NCI-H510A treated with DMSO at 0.1 percent for 48 hours (cell line): ENCODE measurements at regions not wholly inside any gene's neighbourhood (a gene's known extent, or its start where the extent isn't known, plus 50 kb on each side); places are given as distances from the start of the nearest gene placed in this dataset.
"Not testable (repeated sequence)": the region's sequence is repeated elsewhere in the genome, so short reads cannot be mapped to it uniquely, and the experiment has no call there.

Source experiments
- DNase-seq: peaks from one replicate; lab custom pipeline; 2025; lab: John Stamatoyannopoulos, UW

DNA sequence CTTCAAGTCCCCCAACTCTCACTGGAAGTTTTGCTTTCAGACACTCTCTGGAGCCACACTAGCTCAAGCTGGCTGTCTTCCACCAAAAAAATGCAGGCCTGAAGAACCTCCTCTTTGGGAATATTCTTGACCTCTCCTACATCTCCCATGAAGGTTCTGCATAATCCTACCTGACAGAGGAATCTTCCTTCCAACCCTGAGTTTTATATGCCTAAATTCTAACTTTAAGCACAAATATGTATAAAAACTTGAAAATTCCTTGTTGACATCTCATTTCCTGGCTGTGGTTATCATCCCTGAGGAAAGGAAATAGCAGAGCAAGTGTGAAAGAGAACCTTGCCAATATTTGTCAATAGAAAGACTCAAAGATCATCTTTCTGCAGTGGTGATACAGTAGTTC is 249.0 kb downstream of the LPIN1 start:
- DNase-seq: no peak

GRCh38 chr2:11996618-11997017 is 250.2 kb downstream of the LPIN1 start:
- DNase-seq: no peak

DNA sequence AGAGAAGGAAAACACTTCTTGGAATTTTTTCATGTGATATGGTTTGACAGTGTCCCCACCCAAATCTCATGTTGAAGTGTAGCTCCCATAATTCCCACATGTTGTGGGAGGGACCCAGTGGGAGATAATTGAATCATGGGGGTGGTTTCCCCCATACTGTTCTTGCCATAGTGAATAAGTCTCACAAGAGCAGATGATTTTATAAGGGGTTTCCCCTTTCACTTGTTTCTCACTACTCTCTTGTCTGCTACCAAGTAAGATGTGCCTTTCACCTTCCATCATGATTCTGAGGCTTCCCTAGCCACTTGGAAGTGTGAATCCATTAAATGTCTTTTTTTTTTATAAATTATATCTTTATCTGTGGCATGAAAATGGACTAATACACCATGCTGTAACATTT is 250.7 kb downstream of the LPIN1 start:
- no peak for DNase-seq

DNA sequence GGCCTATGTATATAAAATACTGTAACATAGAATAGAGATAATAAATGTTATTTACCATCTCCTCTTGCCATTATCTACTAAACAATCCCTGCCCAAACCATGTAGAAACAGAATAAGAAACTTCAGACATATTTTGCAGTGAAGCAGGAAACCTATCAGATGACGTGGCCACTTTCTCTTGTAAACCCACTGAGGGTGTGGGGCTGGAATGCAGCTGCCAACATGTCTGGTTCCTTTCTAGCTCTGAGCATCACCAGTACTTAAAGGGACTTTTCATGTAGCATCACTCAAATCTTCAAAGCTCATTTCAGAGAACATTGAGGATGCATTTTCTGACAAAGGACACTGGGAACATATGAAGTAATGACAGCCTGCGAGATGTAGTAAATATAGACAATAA is 251.8 kb downstream of the LPIN1 start:
- DNase-seq: no peak

- DNase-seq: no peak
Measured at GRCh38 chr2:11998626-11999378, 252.4 kb downstream of the LPIN1 start.

DNA sequence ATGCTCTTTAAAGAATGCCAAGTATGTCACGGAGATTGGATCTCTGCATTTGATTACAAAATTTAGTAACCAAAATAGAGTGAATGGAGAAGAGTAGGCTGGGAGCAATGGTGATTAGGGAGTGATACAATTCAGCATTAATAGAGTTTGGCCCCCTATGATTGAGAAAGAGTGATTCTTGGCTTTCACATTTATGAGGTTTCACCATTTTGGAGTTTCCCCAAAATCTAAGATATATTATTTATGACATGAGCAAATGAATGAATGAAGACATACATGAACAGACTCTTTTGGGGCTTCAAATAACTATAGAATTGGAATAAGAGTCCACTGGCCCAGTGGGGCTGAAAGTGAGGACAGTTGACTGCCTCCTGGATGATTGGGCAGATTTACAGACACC is 255.2 kb downstream of the LPIN1 start:
- DNase-seq: no peak

GRCh38 chr2:12002215-12002614 is 255.8 kb downstream of the LPIN1 start:
- DNase-seq: no peak

DNA sequence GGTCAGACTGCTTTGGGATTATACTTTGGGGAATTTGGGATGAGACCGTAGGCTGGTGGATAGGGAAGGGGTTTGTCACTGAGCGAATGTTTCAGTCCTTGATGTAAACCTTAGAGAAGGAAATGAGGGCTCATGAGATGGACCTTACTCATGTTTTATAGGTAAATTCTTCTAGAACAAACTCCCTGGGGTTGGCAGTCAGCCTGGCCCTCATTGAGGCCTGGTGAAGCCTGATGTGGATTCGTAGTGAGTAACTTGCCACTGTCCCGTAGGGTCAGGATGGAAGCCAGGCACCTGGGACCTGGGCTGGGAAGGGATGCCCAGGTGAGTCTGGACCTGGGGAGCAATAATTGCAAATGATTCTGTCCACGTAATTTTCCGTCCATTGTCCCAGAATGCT is 258.3 kb downstream of the LPIN1 start:
- no peak for DNase-seq

- no peak for DNase-seq
Measured at GRCh38 chr2:12005886-12006681, 259.7 kb downstream of the LPIN1 start.

DNA sequence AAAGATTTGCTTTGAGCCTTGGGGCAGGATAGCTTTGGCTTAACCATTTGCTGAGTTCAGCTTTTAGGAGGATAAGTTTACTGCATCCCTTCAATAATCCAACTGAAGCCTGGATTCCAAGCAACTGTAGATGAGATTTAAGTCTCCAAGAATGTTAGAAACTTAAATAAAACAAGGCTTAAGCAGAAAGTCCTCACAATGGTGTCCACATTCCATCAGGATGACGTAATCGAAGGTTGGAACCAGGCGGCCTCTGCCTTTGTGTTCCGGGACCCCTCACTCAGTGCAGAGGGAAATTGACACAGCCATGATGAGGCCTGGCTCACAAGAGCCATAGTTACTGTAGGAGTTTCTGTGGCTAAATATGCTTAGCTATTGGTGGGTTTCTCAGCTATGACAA is 260.4 kb downstream of the LPIN1 start:
- DNase-seq: no peak

DNA sequence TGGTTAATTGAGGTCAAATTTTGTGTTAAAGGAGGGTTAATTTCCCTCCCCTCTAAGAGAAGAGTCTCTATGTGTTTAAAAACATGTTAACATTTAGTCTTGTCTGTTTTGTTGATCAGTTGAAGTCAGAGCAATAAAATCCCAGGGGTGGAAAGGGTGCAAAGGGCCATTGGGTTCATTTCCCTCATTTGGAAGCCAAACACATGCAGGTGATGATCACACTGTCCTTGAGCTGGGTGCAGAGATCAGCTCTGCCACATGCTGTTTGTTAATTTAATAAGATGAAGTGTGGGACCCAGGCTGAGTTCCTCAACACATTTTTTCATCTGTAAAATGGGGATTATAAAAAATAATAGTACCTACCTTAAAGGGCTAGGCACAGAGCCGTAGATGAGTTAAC is 260.9 kb downstream of the LPIN1 start:
- DNase-seq: no peak

DNA sequence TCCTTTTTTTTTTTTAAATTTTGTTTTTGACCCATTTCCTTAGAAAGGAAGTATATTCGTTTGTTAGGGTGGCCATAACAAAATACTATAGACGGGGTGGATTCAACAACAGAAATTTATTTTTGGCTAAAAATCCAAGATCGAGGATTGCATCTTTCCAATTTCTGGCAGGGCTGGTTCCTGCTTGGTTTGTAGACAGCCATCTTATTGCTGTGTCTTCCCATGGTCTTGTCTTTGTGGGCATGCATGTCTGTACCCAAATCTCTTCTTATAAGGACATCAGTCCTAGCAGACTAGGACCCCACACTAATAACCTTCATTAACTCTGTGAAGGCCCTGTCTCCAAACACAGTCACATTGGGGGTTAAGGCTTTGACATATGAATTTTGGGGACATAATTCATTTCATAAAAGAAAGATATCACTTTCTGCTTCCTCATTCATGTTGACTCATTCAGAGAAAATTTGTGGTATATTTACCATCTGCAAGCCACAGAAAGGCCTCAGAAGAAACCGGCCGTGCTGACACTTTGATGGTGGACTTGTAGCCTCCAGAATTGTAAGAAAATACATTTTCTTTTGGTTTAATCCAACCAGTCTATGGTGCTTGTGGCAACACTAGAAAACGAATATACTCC is 262.1 kb downstream of the LPIN1 start:
- no peak for DNase-seq

DNA sequence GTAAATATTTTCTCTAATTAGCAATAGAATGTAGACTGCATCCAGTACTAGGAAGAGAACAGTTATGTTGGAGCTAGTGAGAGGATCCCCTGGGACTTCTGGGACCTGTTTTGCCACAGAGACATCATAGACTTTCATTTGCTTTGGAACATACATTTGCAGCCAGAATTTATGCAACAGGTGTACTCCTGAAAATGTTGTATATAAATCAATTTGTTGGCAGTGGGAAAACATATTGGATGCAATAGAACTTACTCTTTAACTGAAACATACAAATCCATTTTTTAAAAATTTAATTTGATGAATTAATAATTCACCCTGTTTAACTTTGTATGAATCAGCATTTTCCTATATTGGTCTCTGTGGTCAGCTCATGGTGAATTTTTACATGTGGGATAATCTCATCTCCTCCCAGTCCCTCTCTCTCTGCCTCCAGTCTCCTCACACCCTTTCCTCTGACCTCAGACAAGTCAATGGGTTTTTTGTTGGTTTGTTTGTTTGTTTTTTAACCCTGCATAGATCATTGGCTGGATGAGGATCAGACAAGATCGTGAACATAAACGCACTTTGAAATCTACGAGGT is 263.0 kb downstream of the LPIN1 start:
- DNase-seq: no peak

DNA sequence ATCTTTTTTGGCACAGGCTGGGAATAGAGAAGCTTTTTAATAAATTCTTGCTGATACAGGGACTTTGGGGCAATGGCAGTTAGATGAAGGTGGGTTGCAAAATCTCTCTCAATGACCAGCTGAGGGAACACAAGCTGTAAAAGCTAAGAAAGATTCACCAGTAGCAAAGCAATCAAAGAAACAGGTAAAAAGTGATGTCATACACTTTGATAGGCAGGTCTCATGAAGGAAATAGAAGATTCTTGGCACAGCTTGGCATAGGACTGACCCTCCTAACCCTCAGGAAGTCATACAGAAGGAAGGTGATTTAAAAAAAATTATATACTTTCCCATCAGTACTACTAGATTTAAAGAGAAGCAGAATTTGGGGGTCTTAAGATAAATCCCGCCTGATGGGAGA is 263.6 kb downstream of the LPIN1 start:
- no peak for DNase-seq

DNA sequence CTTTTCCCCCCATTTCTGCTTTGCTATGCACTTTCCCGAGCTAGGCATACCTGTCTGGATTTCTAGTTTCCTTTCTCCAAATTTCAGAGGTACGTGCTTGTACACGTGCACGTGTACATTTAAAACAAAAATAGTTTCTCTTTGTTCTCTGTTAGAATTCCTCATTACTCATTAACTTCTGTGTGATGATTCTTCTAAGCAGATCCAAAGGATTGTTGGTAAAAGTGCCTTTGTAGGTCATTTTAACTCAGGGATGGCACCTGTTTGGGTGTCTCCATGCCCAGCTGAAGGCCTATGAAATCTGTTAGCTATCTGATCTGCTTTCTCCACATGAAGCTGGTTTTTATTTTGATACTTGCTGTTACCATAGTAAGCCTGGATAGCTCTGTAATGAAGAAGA is 264.3 kb downstream of the LPIN1 start:
- no peak for DNase-seq

DNA sequence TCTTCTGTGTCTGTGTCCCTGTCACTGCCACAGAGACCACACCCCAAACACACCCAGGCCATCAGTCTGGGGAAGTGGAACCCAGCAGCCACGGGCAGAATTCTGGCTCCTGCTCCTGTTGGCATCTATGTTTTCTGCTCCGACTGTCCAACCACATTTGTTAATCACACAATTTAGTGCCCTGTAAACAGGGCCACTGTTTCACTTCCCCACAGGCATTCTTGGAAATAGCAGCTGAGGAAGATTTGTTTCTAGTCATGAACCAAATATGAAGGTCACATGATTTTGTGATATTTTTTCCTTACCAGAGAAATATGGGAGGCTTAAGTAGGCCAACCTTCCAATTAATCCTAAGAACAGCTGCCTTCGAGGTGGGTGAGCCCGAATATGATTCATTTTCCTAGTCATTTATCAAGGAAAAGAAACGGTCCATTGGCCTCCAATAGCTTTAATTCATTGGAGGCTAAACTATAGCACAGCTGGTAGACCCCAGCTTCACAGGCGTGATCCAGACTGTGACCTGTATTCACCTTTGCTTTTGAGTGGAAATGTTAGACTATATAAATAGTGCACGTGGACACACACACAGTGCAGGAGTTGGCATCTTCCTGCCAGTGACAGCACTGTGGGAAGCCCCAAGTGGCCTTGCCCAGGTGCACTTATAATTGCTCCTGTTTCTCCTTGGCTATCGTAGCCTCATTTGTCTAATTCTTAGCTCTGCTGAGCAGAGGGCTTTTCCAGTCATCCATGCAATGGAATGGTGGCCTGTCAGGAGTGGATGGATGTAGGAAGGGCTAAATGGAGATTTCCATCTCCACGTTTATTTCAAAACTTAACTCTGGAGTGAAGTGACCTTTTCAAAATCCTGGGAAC is 267.9 kb downstream of the LPIN1 start:
- no peak for DNase-seq

- no peak for DNase-seq
Measured at GRCh38 chr2:12017499-12018157, 271.2 kb downstream of the LPIN1 start.

DNA sequence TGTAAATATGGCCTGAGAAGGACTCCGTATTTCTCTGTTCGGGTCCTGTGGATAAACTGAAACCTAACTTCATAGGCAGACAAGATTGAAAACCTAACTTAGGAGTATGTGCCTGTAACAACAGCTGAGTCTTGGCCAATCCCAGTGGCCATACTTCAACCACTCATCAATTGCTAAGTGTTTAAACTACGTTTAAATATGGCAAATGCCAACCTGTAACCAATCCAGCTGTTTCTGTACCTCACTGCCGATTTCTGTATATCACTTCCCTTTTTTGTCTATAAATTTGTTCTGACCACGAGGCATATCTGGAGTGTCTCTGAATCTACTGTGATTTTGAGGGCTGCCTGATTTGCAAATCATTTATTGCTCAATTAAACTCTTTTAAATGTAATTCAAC is 272.3 kb downstream of the LPIN1 start:
- not testable (repeated sequence) for DNase-seq

DNA sequence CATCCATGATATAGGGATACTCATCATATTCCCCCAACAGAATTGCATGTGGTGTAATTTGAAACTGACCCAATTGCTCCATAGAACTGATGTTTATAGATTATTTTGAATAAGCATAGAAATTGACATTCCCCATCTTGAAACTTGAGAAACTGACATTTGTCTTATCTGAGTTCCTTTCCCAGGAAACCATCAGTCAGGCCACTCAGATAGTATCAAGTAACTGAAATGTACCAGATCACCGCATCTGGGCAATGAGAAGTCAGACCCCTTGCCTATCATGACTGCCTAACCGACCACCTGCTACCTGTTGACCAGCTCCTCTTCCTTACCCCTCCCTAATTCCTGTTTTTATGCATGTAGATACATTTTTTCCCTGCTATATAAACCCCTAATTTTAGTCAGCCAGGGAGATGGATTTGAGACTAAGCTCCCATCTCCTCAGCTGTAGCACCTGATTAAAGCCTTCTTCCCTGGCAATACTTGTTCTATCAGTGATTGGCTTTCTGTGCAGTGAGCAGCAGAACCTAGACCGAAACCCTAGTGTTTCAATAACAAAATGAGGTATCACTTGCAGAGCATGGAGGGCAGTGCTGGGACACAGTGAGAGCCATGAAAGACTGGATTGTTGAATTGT is 274.5 kb downstream of the LPIN1 start:
- DNase-seq: no peak

DNA sequence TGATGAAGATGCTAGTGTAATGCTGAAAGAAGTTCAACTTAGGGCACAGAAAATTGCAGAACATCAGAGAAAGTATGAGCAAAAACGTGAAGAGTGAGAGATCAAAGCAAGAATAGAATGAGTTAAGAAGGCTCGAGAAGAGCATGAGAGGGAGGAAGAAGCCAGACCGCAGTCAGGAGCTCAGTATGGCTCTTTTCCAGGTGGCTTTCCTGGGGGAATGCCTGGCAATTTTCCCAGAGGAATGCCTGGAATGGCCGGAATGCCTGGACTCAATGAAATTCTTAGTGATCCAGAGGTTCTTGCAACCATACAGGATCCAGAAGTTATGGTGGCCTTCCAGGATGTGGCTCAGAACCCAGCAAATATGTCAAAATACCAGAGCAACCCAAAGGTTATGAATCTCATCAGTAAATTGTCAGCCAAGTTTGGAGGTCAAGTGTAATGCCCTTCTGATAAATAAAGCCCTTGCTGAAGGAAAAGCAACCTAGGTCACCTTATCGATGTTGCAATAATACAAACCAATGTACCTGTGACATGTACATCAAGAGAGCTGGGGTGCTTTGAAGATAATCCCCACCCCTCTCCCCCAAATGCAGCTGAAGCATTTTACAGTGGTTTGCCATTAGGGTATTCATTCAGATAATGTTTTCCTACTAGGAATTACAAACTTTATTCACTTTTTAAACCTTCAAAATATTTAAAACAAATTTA is 277.9 kb downstream of the LPIN1 start:
- DNase-seq: not testable (repeated sequence)
